Tibial nerve (tissue), 4 donors: ENCODE measurements at regions not wholly inside any gene's neighbourhood (a gene's known extent, or its start where the extent isn't known, plus 50 kb on each side); places are given as distances from the start of the nearest gene placed in this dataset.

Source experiments
- DNase-seq, 2 donors: peaks; one replicate each; pipeline ENCODE4 v3.0.0-alpha.2; 2019; ENCODE audit warnings: low spot score in 2 of 2
- H3K27ac ChIP-seq, 4 donors: fragments of 200-600 bp; sonication (generic) in 3 of 4; one replicate each; pipeline ENCODE4 v1.5.1; 2017 to 2019; ENCODE audit warnings: mild to moderate bottlenecking in 1 of 4
- H3K27me3 ChIP-seq, 2 donors: fragments of 200-600 bp; sonication (generic) in 1 of 2; one replicate each; pipeline versions ENCODE4 v1.5.1 to v1.6.0; 2017 to 2019
- H3K36me3 ChIP-seq, 3 donors: fragments of 200-600 bp; sonication (generic); one replicate each; pipeline ENCODE4 v1.5.1; 2018 to 2019
- H3K4me1 ChIP-seq, 4 donors: fragments of 200-600 bp; sonication (generic) in 3 of 4; one replicate each; pipeline ENCODE4 v1.5.1; 2017 to 2019
- H3K4me3 ChIP-seq, 4 donors: fragments of 200-600 bp; sonication (generic) in 3 of 4; one replicate each; pipeline ENCODE4 v1.5.1; 2017 to 2019; ENCODE audit warnings: mild to moderate bottlenecking in 1 of 4, moderate library complexity in 1 of 4
- H3K9me3 ChIP-seq, 4 donors: fragments of 200-600 bp; sonication (generic) in 3 of 4; one replicate each; pipeline ENCODE4 v1.5.1; 2017 to 2019
- EP300 ChIP-seq, 2 donors: sonication (generic); formaldehyde crosslinking; IDR thresholded peaks; one replicate each; pipeline ENCODE4 v1.6.1; 2017; ENCODE audit warnings: antibody characterized with exemption in 2 of 2, mild to moderate bottlenecking in 1 of 2
- POLR2A ChIP-seq, 2 donors: fragments of 450-650 bp; IDR thresholded peaks; one replicate each; pipeline ENCODE4 v1.6.1; 2017; ENCODE audit warnings: antibody characterized with exemption in 2 of 2, mild to moderate bottlenecking in 2 of 2, moderate library complexity in 2 of 2
- WGBS, 2 donors: methylation state at CpG; one replicate each; pipeline ENCODE4 v1.1.5; 2018; 5-methylcytosine and 5-hydroxymethylcytosine counted together
- TF ChIP-seq, protein P1 (sequence below), 5 experiments: fragments of 200-600 bp in 3 of 5; fragments of 450-650 bp in 2 of 5; sonication (generic) in 3 of 5; IDR thresholded peaks; one replicate each; pipeline ENCODE4 v1.5.1; 2016 to 2019; ENCODE audit warnings: antibody characterized with exemption in 5 of 5, mild to moderate bottlenecking in 3 of 5, moderate library complexity in 2 of 5

- DNase-seq, result no peak
- H3K4me1 ChIP-seq, result no peaks in the 10 kb centered on the region
- no peak for TF ChIP-seq POLR2A (IDR thresholded peaks at IDR 0.05)
- TF ChIP-seq, protein P1, sequence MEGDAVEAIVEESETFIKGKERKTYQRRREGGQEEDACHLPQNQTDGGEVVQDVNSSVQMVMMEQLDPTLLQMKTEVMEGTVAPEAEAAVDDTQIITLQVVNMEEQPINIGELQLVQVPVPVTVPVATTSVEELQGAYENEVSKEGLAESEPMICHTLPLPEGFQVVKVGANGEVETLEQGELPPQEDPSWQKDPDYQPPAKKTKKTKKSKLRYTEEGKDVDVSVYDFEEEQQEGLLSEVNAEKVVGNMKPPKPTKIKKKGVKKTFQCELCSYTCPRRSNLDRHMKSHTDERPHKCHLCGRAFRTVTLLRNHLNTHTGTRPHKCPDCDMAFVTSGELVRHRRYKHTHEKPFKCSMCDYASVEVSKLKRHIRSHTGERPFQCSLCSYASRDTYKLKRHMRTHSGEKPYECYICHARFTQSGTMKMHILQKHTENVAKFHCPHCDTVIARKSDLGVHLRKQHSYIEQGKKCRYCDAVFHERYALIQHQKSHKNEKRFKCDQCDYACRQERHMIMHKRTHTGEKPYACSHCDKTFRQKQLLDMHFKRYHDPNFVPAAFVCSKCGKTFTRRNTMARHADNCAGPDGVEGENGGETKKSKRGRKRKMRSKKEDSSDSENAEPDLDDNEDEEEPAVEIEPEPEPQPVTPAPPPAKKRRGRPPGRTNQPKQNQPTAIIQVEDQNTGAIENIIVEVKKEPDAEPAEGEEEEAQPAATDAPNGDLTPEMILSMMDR (IDR thresholded peaks at IDR 0.05), result no peak
- TF ChIP-seq EP300 (IDR thresholded peaks at IDR 0.05), result no peak
- H3K27ac ChIP-seq, result no peak overlapping the region
- 90 to 97% methylated on average over 2 of the region's 2 CpGs for WGBS, 2 donors
- H3K9me3 ChIP-seq, result no peaks in the 10 kb centered on the region
- no peaks in the 10 kb centered on the region for H3K27me3 ChIP-seq
- H3K36me3 ChIP-seq, result no peaks in the 10 kb centered on the region
- H3K4me3 ChIP-seq, result no peak overlapping the region
Observed at GRCh38 chr4:15286041-15286440, 141.8 kb upstream of the C1QTNF7 start.

DNA sequence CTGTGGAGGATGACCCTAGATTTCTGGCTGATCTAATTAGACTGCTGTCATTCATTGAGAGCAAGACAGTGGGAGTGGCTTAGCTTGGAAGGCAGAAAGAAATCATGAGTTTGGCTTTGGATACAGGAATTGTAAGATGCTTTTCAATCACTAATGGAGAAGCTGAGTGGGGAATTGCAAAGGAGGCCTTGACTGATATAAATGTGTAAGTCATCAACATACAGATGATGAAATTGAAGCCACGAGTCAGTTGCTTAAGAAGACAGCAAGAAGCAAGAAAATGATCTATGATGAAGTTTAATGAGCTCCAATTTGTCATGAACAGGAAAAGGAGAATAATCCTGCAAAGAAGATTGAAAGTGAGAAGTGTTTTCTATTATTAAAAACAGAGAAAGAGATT, 136.7 kb upstream of the C1QTNF7 start:
- Histone ChIP-seq H3K27ac (no peak overlapping the region), H3K4me1 (no peaks in the 10 kb centered on the region), H3K9me3 (no peaks in the 10 kb centered on the region), H3K27me3 (no peaks in the 10 kb centered on the region), H3K36me3 (no peaks in the 10 kb centered on the region), H3K4me3 (no peak overlapping the region)
- TF ChIP-seq, protein P1 (IDR thresholded peaks at IDR 0.05), result no peak
- no peak for TF ChIP-seq EP300 (IDR thresholded peaks at IDR 0.05)
- TF ChIP-seq POLR2A (IDR thresholded peaks at IDR 0.05), result no peak
- DNase-seq, result no peak
- WGBS, 2 donors, result 58 to 60% methylated on average over 1 of the region's 1 CpG

DNA sequence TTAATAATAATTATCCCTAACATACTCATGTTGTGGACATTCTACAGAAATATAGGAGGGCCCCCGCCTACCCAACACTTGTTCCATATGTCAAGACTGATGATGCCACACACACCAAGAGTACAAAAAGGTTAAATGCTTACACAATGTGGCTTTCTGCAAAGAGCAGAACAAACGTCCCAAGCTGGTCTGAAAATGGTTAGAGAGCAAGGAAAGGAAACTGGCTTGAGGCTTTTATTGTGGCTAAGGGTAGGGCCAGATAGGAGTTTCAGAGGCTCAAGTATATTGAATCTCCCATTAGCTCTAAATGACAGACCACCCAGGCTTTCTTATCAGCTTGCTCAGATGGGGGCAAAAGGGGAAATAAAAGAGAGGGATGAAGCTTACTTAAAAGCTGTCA, 134.1 kb upstream of the C1QTNF7 start:
- no peak overlapping the region for H3K27ac ChIP-seq
- no peaks in the 10 kb centered on the region for H3K9me3 ChIP-seq
- TF ChIP-seq, protein P1 (IDR thresholded peaks at IDR 0.05), result no peak
- TF ChIP-seq EP300 (IDR thresholded peaks at IDR 0.05) (no peak), POLR2A (IDR thresholded peaks at IDR 0.05) (no peak)
- WGBS, 2 donors, result 57 to 61% methylated on average over 2 of the region's 2 CpGs
- H3K27me3 ChIP-seq, result no peaks in the 10 kb centered on the region
- H3K4me3 ChIP-seq, result no peak overlapping the region
- H3K4me1 ChIP-seq, result peaks cover 0 to 10% (median 0%) of the 10 kb centered on the region in 4 donors
- no peak for DNase-seq
- no peaks in the 10 kb centered on the region for H3K36me3 ChIP-seq

DNA sequence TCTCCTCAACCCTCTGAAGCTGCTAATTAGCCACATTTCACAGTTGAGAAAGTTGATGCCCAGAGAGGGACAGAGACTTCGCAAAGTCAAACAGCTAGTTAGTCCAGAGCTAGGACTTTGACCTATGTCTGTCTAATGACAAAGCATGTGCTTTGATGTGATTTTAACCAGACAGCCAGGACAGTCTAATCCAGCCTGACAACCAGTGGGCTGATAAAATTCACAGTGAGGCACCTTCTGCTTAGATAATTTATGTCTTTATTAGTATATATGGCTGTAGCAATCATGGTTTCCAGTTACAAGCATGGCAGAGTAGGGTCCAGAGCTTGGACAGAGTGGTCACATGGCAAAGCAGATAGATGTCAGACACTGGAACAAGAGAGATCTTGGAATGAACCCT, 133.6 kb upstream of the C1QTNF7 start:
- Histone ChIP-seq H3K4me3 (no peak overlapping the region), H3K27me3 (no peaks in the 10 kb centered on the region), H3K4me1 (peaks cover 0 to 15% (median 0%) of the 10 kb centered on the region in 4 donors), H3K36me3 (no peaks in the 10 kb centered on the region), H3K9me3 (no peaks in the 10 kb centered on the region), H3K27ac (no peak overlapping the region)
- WGBS, 2 donors, result 92 to 94% methylated on average over 1 of the region's 1 CpG
- TF ChIP-seq POLR2A (IDR thresholded peaks at IDR 0.05) (no peak), EP300 (IDR thresholded peaks at IDR 0.05) (no peak)
- TF ChIP-seq, protein P1 (IDR thresholded peaks at IDR 0.05), result no peak
- no peak for DNase-seq

- TF ChIP-seq, protein P1 (IDR thresholded peaks at IDR 0.05), result no peak
- no peak for TF ChIP-seq POLR2A (IDR thresholded peaks at IDR 0.05)
- TF ChIP-seq EP300 (IDR thresholded peaks at IDR 0.05), result no peak
- no peaks in the 10 kb centered on the region for H3K27me3 ChIP-seq
- 73 to 74% methylated on average over 4 of the region's 4 CpGs for WGBS, 2 donors
- H3K4me3 ChIP-seq, result no peak overlapping the region
- no peak for DNase-seq
- H3K9me3 ChIP-seq, result no peaks in the 10 kb centered on the region
- no peak overlapping the region for H3K27ac ChIP-seq
- no peaks in the 10 kb centered on the region for H3K36me3 ChIP-seq
- peaks cover 0 to 15% (median 0%) of the 10 kb centered on the region in 4 donors for H3K4me1 ChIP-seq
Observed at GRCh38 chr4:15294832-15295231, 133.0 kb upstream of the C1QTNF7 start.
